LoVo (cell line): ENCODE measurements at regions not wholly inside any gene's neighbourhood (a gene's known extent, or its start where the extent isn't known, plus 50 kb on each side); places are given as distances from the start of the nearest gene placed in this dataset.
"Not testable (repeated sequence)": the region's sequence is repeated elsewhere in the genome, so short reads cannot be mapped to it uniquely, and the experiment has no call there.

ENCODE experiments used
- DNase-seq: peaks from one replicate; pipeline ENCODE4 v3.0.0-alpha.2; 2016; ENCODE audit warnings: low spot score

DNA sequence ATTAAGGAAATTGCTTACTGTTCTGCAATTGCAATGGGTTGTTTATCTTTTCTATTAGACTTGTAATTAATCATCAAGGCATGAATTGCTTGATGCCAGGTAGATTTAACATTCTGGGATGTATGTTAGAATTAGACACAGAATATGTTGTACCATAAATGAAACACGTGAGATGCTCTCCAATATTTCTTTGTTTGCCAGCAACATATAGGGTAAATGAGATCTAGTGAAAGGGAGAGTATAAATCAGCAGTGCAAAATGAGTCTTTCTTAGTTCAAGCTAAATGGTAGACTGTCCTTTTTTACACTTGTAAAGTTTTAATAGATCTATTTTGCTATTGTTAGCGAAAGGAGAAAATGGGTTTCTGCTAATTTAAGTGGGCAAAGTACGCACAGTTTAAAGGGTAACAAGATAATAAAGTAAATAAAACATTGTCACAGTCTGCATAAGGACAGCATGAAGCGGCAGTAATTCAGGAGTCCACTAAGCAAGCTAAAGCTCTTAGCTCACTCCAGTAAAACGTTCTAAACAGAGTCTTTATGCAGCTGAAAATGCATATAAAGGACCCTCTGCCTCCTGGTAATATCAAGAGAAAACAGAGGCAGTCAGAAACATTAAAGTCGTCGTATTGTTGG, 1137.1 kb downstream of the OLFM4 start:
- DNase-seq, result no peak

DNA sequence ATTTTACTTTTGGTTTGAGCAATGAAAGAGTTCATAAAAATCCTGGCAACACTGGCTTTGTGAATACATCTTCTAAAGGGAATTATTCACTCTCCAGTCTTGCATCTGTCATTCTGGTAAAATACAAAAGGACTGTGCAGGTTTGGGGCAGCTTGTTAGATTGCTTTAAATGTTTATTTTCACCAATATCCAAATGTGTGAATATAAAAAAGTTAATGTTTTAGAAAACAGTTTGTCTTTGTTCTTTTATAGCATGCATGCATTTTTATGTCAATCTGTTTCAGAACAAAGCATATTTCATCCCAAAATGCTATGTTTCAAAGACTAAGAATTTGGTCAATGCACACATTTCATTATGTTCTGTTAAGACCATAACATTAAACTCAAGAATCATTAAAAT, 1145.4 kb downstream of the OLFM4 start:
- no peak for DNase-seq

DNA sequence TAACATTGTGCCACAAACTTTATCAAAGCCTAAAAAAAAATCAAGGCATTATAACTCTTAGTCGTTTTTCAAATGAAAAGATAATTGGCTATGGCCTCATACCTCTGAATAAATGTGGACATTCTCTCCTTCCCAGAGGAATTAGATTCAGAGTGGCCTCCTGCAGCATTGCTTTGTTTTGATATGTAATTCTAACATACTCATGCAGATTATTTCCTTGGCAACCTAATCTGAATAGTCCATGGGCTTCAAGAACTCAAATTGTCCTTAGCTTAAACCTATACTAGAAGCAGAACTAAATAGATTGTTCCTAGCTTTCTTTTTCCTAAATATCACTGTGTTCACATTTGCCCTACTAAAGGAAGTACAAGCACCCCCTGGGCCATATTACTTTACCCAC, 1146.9 kb downstream of the OLFM4 start:
- DNase-seq, result no peak

DNA sequence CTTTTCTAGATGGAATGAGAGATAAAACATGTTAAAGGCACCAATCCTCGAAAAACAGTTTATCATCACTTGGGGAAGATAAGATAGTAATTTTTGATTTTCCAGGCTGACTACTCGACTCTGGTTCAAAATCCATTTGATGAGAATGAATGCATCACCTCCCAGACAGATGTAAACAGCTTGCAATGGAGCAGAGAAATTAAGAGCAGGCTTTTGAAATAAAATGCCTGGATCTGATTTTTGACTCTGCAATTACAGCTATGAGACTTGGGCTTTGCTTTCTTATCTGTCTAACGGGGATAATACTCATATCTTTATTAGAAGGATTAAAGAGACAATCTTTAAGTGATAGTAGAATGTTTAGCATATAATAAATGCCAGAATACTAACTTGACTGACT, 1148.9 kb downstream of the OLFM4 start:
- DNase-seq, result no peak

DNA sequence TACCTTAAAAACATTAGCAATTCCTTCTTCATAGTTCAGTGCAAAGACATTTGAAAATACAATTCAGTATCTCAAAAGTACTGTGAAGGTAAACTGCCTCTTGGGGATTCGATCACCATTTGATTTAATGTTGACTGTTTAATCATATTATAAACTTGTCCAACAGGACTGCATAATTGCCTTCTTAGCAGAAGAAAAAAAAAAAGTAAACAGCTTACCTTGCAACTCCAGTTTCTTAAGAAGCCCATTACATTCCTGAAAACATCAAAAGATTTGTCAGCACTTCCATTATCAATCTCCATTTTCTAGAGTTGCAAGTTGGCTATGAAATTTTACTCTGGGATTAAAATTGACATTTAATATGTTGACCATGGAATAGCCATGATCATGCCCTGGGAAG, 1154.6 kb downstream of the OLFM4 start:
- no peak for DNase-seq

DNA sequence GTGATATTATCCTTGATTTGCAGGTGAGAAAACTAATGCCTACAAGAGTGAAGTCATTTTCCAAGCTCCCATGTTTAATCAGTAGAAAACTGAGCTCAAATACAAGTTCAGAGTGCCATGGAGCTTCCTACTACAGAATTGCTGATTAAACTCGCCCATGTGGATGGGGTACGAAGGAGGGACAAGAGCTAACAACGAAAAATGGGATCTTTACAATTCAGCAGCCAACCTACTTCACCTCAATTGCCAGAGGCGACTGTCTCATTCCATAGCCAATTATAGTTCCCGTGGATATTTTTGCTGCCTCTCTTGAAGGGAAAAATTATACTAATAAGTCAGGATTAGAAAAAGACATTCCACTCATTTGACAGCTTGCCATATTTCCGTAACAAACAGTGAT, 1155.1 kb downstream of the OLFM4 start:
- no peak for DNase-seq

DNA sequence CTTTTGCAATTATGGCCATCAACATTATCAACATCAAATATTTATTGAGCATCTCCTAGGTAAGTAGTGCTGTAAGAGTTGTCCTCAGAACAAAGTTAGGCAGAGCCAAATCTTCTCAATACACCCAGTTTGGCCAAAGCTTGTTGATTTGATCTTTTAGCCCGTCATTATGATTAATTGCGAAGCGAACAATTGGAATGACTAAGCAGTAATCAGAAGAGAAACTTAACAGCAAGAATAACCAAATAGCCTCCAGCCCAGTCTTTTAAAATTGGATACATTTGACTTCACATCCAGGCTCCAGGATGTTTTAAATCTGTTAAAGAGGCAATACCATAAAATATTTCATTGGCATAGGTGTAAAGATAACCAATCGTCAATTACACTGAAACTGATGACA, 1156.0 kb downstream of the OLFM4 start:
- no peak for DNase-seq

DNA sequence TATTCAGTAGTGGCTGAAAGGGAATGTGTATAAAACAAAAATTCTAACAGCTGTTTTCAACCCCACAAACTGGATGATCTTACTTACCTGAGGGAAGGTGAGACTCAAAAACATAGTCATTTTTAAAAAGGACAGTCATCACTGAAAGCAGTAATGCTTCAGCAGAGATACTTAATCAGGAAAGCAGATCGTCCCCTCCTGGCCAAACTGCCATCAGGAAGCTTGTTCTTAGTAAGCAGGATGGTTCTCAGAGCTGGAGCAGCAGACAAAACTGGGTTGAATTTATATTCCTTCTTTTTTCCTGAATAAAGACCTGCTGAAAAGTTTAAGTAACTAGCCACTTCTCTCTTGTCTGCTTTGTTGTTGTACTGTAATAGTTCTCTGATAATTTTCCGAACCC, 1156.5 kb downstream of the OLFM4 start:
- no peak for DNase-seq

DNA sequence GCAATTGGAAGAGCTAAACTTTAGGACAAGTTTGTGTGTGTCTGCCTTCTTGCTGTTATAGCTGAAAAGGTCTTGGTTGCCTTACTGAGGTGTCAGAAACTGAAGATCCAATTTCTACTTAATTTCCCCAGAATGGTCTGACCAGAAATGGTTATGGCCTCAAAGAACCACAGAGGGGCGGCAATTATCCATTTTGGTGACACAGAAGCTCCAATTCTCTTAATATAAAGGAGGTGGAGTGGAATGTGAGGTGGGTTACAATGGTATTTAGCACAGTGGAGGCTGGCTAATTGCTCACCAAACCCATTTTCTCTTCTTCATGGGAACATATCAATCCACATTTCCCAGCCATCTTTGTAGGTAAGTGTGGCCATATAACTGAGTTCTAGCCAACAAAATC, 1157.2 kb downstream of the OLFM4 start:
- no peak for DNase-seq

DNA sequence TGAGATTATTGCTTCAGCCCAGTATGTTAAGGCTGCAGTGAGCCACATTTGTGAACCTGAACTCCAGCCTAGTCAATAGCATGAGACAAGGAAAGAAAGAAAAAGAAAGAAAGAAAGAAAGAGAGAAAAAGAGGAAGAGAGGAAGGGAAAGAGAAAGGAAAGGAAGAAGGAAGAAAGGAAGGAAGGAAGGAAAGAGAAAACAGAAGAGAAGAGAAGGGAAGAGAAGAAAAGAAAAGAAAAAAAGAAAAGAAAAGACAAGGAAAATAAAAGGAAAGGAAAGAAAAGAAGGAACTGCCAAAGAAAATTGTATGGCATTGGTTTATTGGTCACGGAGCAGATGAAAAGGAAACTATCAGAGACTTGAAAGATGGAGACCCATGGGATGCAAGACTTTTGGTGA, 1158.8 kb downstream of the OLFM4 start:
- no peak for DNase-seq

DNA sequence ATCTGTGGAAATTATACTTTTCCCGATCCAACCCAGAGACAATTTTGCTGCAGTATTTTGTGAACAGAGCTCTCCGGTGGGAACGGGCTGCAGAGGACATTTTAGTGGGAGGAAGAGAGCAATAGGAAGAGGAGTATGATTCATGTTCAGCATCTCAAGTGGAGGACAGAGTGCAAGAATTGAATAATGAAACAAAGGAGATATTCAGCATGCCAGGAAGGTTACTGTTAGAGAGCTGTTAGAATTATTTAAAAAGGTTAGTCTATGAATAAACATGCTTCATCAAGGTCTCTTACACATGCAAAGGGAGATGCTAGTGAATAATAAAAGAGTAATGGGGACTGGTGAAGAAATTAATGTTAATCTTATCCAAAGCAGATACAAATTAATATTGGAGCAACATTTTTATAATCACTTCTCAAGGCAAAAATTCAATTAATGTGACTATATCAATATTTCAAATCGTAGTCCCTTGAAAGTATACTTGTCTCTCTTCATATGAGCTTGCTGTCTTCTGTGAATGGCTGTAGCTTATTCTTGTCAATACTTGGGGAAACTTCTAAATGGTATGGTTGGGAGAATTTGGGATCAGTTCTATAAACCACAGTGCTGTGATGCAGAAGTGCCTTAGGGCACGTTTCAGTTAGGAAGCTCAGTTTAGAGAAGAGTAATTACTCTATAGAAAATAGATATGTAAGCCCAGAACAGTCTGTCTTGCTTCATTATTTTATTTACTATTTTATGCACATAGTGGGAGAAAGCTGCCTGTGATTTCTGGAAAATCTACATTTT, 1165.8 kb downstream of the OLFM4 start:
- DNase-seq, result no peak

DNA sequence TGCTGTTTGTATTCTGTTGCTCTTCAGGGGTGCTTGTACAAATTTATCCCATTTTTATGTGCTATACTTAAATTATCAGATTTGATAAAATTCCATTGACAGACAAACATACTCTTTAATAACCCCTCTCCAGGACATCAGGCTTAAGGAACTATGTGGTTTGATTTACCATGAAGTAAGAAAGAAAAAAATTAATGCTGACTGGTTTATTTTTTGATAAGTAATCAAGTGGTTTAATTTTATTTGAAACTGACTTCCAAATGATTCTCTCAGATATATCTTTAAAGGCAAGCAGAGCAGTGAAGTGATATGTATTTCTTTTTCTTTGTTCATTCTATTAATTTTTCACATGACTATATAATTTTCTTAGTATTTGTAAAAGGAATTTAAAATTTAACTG, 1168.1 kb downstream of the OLFM4 start:
- no peak for DNase-seq

DNA sequence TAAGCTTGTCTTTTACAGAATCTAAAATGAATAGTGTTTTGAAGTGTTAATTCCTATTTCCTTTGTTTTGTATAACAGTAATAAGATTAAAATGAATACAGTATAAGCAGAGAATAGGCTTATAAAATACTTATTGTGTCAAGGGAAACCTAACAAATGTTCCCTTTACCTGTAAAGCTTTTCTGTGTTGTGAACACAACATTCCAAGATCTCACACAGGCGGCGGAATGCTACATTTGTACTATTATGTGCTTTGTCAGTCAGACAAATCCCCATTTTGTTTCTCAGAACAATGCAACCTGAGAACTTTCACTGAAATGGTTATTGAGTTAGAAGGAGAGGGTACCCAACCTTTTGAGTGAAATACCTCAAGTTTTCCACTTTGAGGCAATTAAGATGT, 1170.3 kb downstream of the OLFM4 start:
- no peak for DNase-seq

DNA sequence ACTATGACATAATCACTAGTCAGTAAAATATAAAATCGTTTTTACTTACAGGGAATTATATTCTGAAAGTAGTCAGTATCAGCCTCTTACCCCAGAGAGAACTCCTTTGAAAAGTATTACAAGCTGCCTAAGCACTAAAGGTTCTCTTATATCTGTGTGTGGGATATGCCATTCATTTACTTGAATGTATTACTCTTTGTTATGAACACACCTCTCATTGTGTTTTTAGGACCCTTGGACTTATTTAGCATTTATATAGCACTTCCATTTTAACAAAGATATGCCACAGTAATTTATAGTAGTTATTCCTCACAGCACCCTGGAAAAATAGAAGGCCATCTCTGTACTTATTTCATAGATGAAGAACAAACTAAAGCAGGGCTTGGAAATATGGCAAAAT, 1178.0 kb downstream of the OLFM4 start:
- no peak for DNase-seq

DNA sequence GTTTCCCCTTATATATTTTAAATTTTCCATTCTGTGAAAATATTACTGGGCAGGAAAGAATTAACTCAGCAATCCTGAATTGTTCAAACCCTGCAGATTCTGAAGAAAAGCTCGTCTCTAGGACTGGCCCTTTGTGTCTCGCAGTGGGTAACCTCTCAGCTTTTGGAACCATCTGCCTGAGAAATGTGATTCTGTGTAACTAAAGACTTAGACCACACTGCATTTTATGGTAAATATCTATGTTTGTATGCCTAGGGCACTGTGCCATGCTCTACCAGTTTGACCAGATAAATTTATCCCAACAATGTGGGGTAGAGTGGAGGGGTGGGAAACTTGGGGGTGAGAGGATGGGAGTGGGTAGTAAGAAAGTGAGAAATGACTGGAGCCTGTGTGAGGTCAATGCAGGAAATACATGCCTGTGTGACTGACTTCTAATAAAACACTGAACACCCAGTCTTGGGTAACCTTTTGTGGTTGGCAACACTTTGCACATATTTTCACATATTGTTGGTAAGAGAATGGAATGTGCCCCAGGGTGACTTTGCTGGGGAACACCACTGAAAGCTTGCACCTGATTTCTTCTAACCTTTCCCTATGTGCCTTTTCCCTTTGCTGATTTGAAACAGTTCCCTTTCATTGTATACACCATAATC, 1181.9 kb downstream of the OLFM4 start:
- DNase-seq, result no peak

DNA sequence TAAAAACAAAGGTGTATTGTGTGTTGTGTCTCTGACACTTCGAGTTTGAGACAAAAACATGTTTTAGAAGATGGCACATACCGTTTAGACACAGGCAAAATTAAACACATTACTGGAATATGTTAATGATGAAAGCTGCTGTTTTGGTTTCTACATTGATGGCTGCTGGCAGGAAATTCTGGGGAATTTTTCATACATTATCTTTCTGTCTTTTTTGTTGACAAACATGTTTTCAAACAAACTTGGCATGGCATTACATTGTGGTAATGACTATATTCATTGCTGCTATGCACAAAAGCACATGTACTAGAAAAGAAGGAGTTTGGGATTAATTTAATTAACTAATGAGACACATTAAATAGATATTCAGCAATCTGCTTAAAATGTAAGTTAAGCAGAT, 1187.6 kb downstream of the OLFM4 start:
- no peak for DNase-seq

DNA sequence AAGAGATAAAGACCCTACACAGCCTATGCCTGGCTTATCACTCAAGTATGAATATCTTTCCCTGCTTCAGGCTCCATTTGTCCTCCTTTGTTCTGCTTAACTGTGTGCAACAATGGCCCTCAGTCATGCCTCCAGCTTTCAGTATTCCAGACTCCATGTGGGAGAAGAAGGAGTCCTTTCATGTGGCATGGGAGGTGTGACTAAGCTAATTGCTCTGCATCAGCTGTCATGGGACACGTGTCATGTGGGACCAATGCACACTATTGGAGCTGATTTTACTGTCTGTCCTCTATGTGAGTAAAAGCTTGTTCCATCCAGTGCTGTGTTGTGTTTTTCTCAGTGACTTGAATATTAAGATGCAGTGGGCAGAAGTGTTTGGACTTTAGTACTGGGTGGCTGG, 1198.3 kb downstream of the OLFM4 start:
- DNase-seq, result no peak

DNA sequence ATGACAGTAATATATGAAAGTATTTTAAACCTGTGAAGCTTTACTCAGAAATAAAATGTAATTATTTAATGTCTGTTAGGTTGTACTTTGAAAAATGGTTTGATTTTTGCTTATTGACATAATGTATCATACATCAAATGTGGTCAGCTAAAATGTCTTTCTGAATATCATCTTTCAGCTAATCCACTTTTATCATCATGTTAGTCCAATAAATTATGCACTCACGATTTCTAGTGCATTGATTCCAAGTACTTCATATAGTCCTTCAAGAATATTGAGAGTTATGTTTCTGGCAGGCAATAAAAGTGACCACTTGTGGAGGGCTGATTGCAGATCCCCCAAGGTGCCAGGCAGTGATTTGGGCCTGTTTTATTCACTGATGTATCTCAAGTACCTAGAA, 1204.1 kb downstream of the OLFM4 start:
- DNase-seq, result no peak

DNA sequence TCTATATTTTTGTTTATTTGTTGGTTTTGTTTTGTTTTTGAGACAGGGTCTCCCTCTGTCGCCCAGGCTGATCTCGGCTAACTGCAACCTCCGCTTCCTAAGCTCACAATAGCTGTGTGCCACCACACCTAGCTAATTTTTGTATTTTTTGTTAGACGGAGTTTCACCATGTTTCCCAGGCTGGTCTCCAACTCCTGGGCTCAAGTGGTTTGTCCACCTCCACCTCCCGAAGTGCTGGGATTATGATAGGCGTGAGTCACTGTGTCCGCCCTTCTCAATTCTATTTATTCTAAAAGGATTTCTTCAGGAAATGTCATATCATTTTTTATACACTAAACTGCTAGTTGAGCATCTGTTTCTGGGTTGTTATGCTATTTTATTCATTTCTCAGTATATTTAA, 1206.0 kb downstream of the OLFM4 start:
- no peak for DNase-seq

DNA sequence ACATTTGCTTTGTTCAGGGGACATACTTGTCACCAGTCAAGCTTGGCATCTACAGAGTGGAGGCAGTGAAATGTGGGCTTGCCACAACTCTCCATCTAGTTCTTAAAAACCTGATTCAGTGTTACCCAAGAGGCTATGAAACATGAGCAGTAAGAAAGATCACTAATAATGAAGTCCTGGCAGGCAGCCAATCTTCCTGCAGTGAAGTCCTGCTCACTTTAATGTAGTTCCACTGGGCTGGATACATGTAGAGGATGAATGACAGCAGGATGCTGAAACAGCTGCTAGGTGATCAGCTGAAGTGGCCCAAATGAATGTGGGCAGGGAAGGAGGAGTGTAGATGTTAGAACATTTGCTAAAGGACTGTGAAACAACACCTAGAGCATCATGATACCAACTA, 1213.1 kb downstream of the OLFM4 start:
- DNase-seq, result no peak

DNA sequence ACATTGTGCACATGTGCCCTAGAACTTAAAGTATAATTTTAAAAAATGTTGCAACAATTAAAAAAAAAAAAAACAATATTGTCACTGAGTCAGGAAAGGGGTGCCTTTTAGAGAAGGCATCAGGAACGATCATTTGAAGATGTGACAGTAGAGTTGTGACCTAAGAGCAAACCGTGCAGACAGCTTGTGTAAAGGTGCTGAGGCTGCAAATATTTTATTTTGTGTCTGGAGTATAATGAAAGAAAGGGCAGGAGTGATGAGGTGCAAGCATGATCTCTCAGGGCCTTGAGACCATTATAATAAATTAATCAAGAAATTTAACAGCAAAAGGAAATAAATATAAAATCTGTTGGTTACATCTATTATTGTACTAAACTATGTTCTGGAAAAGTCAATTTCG, 1219.7 kb downstream of the OLFM4 start:
- no peak for DNase-seq

DNA sequence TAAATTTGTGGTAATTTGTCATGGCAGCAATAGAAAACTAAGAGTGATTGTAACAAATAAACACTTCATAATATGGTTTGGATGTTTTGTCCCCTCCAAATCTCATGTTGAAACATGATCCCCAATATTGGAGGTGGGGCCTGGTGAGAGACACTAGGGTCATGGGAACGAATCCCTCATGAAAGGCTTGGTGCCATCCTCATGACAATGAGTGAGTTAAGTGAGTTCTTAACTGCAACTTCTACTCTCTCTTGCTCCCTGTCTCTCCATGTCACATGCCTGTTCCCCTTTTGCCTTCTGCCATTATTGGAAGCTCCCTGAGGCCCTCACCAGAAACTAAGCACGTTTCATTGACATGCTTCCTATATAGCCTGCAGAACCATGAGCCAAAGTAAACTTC, 1233.2 kb downstream of the OLFM4 start:
- no peak for DNase-seq

DNA sequence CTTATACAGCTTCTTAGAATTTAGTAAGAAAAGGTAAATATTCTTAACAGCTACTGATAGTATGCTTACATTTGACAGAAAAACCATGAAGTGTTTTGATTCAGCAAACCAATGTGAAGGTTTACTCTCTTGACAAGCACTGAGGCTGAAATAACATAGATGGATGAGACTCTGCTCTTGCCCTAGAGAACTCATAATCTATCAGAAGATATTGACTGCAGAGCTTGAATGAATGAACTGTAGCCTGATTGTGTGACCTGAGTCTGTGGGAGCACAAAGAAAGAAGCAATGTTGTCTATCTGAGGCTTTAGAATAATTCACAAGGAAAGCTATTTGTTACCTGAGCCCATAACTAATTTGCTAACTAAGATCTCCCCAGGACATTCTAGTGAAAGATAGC, 1235.3 kb downstream of the OLFM4 start:
- no peak for DNase-seq

DNA sequence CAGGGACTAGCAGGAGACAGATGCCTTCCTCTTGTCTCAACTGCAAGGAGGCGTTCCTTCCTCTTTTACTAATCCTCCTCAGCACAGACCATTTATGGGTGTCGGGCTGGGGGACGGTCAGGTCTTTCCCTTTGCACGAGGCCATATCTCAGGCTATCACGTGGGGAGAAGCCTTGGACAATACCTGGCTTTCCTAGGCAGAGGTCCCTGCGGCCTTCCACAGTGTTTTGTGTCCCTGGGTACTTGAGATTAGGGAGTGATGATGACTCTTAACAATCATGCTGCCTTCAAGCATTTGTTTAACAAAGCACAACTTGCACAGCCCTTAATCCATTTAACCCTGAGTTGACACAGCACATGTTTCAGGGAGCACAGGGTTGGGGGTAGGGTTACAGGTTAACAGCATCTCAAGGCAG, 1238.6 kb downstream of the OLFM4 start:
- not testable (repeated sequence) for DNase-seq
